HepG2 (cell line): ENCODE measurements at regions not wholly inside any gene's neighbourhood (a gene's known extent, or its start where the extent isn't known, plus 50 kb on each side); places are given as distances from the start of the nearest gene placed in this dataset.

Source experiments
- AKNA ChIP-seq: sonication (generic); formaldehyde crosslinking; IDR thresholded peaks from 2 replicates; pipeline ENCODE4 v1.4.0; 2020; ENCODE audit warnings: missing genetic modification reagents, borderline replicate concordance
- BORCS8-MEF2B ChIP-seq: sonication (generic); formaldehyde crosslinking; IDR thresholded peaks from 2 replicates; pipeline ENCODE4 v1.8.0; 2022; ENCODE audit warnings: mild to moderate bottlenecking, missing genetic modification reagents
- ZHX2 ChIP-seq, 2 experiments: sonication (generic) in 1 of 2; formaldehyde crosslinking in 1 of 2; IDR thresholded peaks; 2 replicates each; pipeline versions ENCODE4 v1.6.1 to v1.9.0; 2014 to 2022; ENCODE audit warnings: antibody characterized with exemption in 1 of 2, borderline replicate concordance in 1 of 2, inconsistent platforms in 1 of 2, low read depth in 1 of 2, missing genetic modification reagents in 1 of 2

GRCh38 chr1:194865383-194865782 is 1679.0 kb upstream of the B3GALT2 start (continued):
- no peak for TF ChIP-seq AKNA
- TF ChIP-seq ZHX2 (IDR thresholded peaks at IDR 0.05; ENCODE audit: low read depth) = no peak
- no peak for TF ChIP-seq ZHX2 (CRISPR knock-in tag; IDR thresholded peaks at IDR 0.05; ENCODE audit: borderline replicate concordance)
- no peak for TF ChIP-seq BORCS8-MEF2B
